ENCODE measurements at regions not wholly inside any gene's neighbourhood (a gene's known extent, or its start where the extent isn't known, plus 50 kb on each side); places are given as distances from the start of the nearest gene placed in this dataset.

- Histone ChIP-seq H3K27ac (no peak overlapping the region), H3K9me3 (no peaks in the 10 kb centered on the region)
- intact Hi-C loops (cut with DNase I) = no loop called here
Measured at GRCh38 chr17:34725725-34726124, 146.3 kb downstream of the TMEM132E start.

GRCh38 chr17:34725008-34725407 lies 145.6 kb downstream of the TMEM132E start:
- Histone ChIP-seq H3K27me3 (no peaks in the 10 kb centered on the region), H3K9me3 (no peaks in the 10 kb centered on the region), H3K36me3 (no peaks in the 10 kb centered on the region), H3K4me1 (no peaks in the 10 kb centered on the region), H3K4me3 (no peak overlapping the region), H3K27ac (no peak overlapping the region)
- no peak for TF ChIP-seq POLR2A (IDR thresholded peaks at IDR 0.05)
- TF ChIP-seq, protein P1, sequence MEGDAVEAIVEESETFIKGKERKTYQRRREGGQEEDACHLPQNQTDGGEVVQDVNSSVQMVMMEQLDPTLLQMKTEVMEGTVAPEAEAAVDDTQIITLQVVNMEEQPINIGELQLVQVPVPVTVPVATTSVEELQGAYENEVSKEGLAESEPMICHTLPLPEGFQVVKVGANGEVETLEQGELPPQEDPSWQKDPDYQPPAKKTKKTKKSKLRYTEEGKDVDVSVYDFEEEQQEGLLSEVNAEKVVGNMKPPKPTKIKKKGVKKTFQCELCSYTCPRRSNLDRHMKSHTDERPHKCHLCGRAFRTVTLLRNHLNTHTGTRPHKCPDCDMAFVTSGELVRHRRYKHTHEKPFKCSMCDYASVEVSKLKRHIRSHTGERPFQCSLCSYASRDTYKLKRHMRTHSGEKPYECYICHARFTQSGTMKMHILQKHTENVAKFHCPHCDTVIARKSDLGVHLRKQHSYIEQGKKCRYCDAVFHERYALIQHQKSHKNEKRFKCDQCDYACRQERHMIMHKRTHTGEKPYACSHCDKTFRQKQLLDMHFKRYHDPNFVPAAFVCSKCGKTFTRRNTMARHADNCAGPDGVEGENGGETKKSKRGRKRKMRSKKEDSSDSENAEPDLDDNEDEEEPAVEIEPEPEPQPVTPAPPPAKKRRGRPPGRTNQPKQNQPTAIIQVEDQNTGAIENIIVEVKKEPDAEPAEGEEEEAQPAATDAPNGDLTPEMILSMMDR (IDR thresholded peaks at IDR 0.05) = no peak
- TF ChIP-seq POLR2AphosphoS5 (IDR thresholded peaks at IDR 0.05; ENCODE audit: insufficient read depth in 1 of 2, low read depth in 1 of 2) = no peak
- intact Hi-C loops (cut with DNase I) = no loop called here
- peak in 1 of 2 donors; percentile 77 for DNase-seq (ENCODE audit: extremely low spot score in 2 of 2)

More at GRCh38 chr17:34725725-34726124, 146.3 kb downstream of the TMEM132E start:
- DNase-seq (ENCODE audit: extremely low spot score in 2 of 2) = peak in 1 of 2 donors; percentile 52
- TF ChIP-seq, protein P1 (IDR thresholded peaks at IDR 0.05) = no peak
- TF ChIP-seq POLR2AphosphoS5 (IDR thresholded peaks at IDR 0.05; ENCODE audit: insufficient read depth in 1 of 2, low read depth in 1 of 2) (no peak), POLR2A (IDR thresholded peaks at IDR 0.05) (no peak)
- H3K27me3 ChIP-seq = no peaks in the 10 kb centered on the region
- no peaks in the 10 kb centered on the region for H3K36me3 ChIP-seq
- no peaks in the 10 kb centered on the region for H3K4me1 ChIP-seq
- H3K4me3 ChIP-seq = no peak overlapping the region

DNA sequence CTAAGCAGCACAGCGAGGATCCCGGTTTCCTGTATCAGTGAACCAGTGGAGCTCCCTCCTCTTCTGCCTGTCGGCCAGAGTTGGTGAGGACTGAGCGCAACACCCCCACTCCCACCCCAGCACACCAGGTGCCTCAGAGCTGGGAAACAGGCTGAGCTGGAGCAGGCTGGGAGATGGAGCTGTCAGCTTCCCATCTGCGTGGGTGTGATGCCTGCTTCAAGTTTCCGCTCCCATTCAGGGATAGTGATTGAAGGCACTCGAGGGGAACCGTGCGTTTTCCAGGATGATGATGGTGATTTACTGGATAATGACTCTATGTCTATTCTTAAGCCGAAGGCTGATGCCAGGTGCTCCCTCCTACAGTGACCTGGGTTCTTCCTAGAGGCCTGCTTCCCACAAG lies 144.5 kb downstream of the TMEM132E start:
- H3K4me1 ChIP-seq = no peaks in the 10 kb centered on the region
- H3K4me3 ChIP-seq = no peak overlapping the region
- intact Hi-C loops (cut with DNase I) = no loop called here
- no peaks in the 10 kb centered on the region for H3K27me3 ChIP-seq
- DNase-seq (ENCODE audit: extremely low spot score in 2 of 2) = no peak
- H3K27ac ChIP-seq = no peak overlapping the region
- H3K36me3 ChIP-seq = no peaks in the 10 kb centered on the region
- H3K9me3 ChIP-seq = no peaks in the 10 kb centered on the region
- TF ChIP-seq POLR2AphosphoS5 (IDR thresholded peaks at IDR 0.05; ENCODE audit: insufficient read depth in 1 of 2, low read depth in 1 of 2) = no peak
- TF ChIP-seq, protein P1 (IDR thresholded peaks at IDR 0.05) = no peak

DNA sequence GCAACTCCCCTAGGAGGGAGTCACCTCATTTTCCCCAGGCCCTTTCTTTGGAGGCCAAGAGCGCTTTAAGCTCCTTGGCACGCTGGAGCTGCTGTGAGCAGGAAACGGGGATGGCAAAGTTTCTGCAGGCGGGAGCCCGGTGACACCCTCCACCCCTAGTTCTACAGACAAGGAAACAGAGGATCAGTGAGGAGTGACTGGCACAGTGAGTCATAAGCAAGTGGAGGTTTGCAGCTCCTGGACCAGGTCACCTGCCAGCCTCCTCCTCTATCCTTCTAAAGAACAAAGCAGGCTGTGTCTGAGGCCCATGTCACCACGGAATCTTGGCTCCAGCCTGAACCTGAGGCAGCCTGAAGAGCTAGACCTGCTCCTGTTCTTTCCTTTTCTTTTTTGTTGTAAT lies 141.9 kb downstream of the TMEM132E start:
- H3K27ac ChIP-seq = no peak overlapping the region

DNA sequence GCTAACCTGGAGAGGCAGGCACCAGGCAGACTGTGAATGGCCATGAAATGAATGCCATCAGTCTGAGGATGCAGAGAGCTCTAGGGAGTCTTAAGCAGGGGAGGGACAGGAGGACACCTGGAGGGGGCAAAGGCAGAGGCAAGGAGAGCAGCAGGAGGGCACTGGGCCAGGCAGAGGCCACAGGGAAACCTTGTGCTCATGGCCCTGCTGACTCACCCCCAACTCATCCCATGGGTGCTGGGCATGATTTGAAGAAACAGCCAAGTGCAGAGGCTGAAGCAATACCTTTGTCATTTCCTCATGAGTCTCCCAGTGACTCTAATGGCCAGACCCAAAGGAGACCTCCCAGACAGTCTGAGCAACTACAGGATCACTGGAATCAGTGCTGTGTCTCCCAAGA lies 141.4 kb downstream of the TMEM132E start:
- Histone ChIP-seq H3K4me1 (no peaks in the 10 kb centered on the region), H3K27ac (no peak overlapping the region), H3K4me3 (no peak overlapping the region), H3K27me3 (no peaks in the 10 kb centered on the region), H3K36me3 (no peaks in the 10 kb centered on the region), H3K9me3 (no peaks in the 10 kb centered on the region)
- no peak for DNase-seq (ENCODE audit: extremely low spot score in 2 of 2)
- TF ChIP-seq, protein P1 (IDR thresholded peaks at IDR 0.05) = no peak
- TF ChIP-seq POLR2AphosphoS5 (IDR thresholded peaks at IDR 0.05; ENCODE audit: insufficient read depth in 1 of 2, low read depth in 1 of 2) (no peak), POLR2A (IDR thresholded peaks at IDR 0.05) (no peak)
- intact Hi-C loops (cut with DNase I) = no loop called here

More for the DNA sequence above, 141.9 kb downstream of the TMEM132E start:
- no peaks in the 10 kb centered on the region for H3K36me3 ChIP-seq
- DNase-seq (ENCODE audit: extremely low spot score in 2 of 2) = no peak
- H3K4me1 ChIP-seq = no peaks in the 10 kb centered on the region
- H3K27me3 ChIP-seq = no peaks in the 10 kb centered on the region
- no peak for TF ChIP-seq POLR2A (IDR thresholded peaks at IDR 0.05)
- no peak for TF ChIP-seq POLR2AphosphoS5 (IDR thresholded peaks at IDR 0.05; ENCODE audit: insufficient read depth in 1 of 2, low read depth in 1 of 2)
- TF ChIP-seq, protein P1 (IDR thresholded peaks at IDR 0.05) = no peak
- intact Hi-C loops (cut with DNase I) = no loop called here
- no peaks in the 10 kb centered on the region for H3K9me3 ChIP-seq
- H3K4me3 ChIP-seq = no peak overlapping the region

Data from vagina (tissue), 2 donors.